Fibroblast of skin of abdomen (primary cell): ENCODE measurements at regions not wholly inside any gene's neighbourhood (a gene's known extent, or its start where the extent isn't known, plus 50 kb on each side); places are given as distances from the start of the nearest gene placed in this dataset.

ENCODE experiments used
- DNase-seq: peaks from one replicate; pipeline ENCODE4 v3.0.0-alpha.2; 2013

- no peak for DNase-seq
Observed at GRCh38 chr2:41413813-41414485, 633.9 kb upstream of the PKDCC start.

DNA sequence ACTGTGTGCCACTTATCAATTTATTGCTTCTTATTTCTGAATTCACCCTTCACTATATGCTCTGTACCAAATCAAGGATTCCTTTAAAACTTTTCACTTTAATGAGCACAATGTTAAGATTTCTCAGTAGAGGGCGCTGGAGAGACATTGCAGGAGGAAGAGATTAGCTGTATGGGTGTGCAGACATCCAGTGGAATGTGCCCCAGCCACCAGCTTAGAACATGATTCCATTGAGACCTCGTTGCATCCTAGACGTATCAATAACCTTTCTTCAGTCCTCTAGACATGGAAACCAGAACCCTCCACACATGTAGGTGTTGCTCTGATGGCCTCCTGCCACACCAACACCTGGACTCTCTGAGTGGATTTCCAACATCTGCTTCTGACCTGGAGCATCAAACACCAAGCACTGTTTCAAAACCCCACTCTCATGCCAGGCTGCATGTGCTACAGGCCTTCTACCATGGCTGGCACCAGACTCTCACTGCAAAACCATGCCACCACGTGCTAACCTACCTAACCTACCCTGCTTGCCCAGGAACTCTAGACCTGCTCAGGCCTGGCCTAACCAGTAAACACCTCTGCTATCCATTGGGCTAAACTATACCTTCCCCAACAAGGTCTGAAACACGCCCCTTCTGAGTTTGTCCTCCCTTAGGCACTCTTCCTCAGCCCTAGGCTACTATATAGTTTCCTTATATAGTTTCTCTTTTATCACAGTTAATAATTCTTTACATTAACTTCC, 633.2 kb upstream of the PKDCC start:
- peak; percentile 16 for DNase-seq

GRCh38 chr2:41417511-41417910, 630.3 kb upstream of the PKDCC start:
- no peak for DNase-seq

DNA sequence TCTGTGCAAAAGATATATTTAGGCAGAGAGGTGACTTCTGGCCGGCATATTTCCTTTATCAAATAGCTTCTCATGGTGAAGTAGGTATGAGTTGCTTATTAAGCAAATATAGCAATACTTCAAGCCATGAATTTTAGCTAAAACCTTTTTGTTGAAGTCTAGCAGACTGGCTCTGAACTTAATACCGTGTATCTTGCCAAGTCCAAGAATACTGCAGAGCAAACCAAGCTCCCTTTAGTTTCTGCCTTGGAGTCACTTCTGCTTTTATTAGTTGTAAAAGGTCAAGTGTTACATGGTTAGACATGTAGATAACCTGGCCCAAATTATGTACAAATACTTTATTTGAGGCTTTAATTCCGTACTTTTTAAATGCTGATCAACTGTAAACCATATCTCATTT, 627.6 kb upstream of the PKDCC start:
- DNase-seq: no peak

- DNase-seq: no peak
Observed at GRCh38 chr2:41420872-41421271, 626.9 kb upstream of the PKDCC start.

DNA sequence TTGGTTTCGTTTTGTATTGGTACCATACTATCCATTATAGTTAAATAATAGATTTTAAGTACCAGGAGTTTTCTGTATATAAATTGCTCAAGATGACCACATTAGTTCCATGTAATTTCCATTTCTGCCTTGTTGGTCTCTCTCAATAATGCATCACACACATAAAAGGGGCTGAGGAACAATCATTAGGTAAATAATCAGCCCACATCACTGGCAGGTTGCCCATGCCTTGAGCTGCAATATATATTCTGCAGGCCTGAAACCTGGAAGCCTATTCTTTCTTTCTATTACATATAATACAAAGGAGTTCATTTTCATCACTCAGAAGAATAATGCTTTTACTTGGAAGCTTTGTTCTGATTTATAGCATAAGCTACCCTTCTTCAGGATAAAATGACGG, 616.1 kb upstream of the PKDCC start:
- no peak for DNase-seq

- DNase-seq: no peak
Observed at GRCh38 chr2:41432459-41432858, 615.4 kb upstream of the PKDCC start.

GRCh38 chr2:41434991-41435390, 612.8 kb upstream of the PKDCC start:
- DNase-seq: no peak

- no peak for DNase-seq
Observed at GRCh38 chr2:41441958-41442357, 605.9 kb upstream of the PKDCC start.

DNA sequence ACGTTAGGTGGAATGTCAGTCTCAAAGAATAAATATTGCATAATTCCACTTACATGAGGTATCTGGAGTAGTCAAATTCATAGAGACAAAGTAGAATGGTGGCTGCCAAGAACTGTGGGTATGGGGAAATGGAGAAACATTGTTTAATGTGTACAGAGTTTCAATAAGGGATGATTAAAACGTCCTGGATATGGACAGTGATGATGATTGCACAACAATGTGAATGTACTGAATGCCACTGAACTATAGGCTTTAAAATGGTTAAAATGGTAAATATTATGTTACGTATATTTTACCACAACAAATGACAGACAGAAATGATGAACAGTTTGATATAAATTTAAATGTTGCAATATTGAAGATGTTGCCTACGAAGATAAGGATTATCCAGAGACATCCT, 602.0 kb upstream of the PKDCC start:
- DNase-seq: no peak

- no peak for DNase-seq
Observed at GRCh38 chr2:41446266-41446665, 601.6 kb upstream of the PKDCC start.

- DNase-seq: no peak
Observed at GRCh38 chr2:41448221-41448620, 599.6 kb upstream of the PKDCC start.

DNA sequence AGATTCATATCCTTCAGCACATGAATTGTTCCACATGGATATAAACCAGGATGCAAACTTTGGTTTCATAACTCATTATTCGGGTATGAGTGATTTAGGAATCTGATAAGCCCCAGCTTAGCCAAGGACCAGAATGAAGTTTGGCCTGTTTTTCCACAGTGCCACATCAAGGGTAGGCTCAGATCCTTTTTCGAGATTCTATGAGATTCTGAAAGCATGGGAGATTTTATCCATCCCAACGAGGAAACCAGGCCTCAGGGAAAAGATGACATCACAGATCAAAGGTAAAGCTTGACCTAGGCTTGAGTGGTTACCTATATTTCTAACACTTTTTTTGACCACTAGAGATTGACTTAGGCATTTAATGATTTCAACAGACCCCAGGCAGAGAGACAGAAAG, 590.8 kb upstream of the PKDCC start:
- no peak for DNase-seq

DNA sequence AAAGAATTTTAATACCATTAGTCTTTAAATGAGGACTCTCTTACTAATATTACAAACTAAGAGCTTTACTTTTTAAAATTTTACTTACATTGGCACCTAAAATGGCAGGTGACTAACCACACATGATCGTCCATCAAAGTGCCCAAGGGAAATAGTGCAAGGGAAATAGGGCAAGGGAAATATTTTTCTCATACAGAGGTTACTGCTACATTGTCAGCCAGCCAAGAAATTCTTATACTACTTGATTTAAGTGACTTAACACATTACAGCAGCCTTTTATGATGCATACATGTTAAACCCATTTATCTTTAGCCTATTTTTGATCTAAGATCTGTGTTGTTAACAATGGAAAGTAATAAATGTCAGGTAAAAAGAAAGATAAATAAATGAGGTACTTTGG, 587.2 kb upstream of the PKDCC start:
- no peak for DNase-seq

GRCh38 chr2:41464395-41464794, 583.4 kb upstream of the PKDCC start:
- no peak for DNase-seq

DNA sequence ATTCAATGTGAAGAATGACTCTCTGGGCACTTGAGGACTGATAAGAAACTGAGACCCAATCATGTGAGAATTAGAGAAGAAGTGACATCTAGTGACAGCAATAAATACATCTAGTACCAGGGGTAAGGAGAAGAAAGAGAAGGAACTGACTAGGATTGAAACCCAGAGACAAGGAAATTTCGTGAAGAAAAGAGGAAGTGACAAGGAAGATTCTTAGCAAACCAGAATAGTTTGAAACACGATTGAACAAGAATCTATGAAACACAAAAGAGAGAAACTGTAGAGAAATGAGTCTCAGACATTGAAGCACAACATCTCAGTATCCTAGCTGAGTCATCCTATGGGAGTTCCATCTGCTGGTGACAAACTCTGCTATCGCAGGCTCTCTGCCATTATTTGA, 571.9 kb upstream of the PKDCC start:
- DNase-seq: no peak

DNA sequence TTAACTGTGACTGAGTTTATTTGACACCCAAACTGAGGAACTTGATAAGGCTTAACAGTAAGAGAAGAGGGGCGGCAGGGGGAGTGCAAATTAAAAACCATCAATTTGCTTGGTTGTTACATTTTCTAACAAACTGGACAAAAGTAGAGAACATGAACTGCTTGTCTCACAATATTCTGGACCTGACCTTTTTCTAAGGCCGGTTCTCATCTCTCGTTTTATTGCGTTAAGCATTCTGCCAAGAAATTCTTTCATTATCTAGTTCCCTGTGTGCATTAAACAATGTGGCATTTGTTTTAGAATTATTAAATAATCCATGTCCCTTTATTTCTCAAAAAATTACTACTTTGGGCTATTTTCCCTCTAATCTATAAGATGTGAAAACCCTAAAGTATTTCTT, 565.2 kb upstream of the PKDCC start:
- no peak for DNase-seq

- no peak for DNase-seq
Observed at GRCh38 chr2:41483226-41483625, 564.6 kb upstream of the PKDCC start.

DNA sequence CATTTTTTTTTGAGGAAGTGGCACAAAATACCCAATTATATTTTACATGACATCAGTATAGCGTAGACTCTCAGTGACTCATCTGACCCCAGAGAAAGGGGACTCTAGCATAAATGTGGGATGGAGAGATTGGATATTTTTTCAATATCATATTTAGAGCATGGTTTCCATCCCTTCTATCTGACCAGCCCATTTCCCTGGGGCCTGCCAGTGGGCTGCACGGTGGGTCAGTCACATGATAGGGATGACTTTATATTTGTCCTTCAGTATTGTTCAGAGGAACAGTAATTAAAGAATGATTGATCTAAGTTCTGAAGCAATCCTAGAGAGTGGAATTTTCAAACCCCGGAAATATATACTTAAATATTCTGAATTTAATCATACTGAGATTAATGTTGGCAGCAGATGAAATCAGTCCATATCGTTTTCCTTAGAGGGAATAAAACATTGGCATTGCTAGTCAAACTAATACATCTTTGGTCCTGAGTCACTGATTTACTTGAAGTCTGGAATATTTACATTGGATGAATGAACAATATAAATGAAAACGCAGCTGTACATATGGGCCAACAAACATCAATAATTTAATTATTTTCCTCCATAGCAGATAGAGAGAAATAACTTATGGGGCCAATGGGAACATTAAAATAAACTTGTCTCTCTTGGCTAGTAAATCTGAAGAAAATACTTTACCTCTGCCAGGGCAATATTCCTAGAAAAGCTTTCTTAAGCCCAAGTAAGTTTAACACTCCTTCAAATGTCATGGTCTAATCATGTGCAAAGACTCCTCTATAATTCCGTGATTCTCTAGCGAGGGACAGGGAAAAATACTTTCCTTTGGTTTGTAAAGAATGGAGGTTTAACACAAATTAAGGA, 563.6 kb upstream of the PKDCC start:
- DNase-seq: no peak

- DNase-seq: no peak
Observed at GRCh38 chr2:41484858-41485234, 563.0 kb upstream of the PKDCC start.

GRCh38 chr2:41486948-41487347, 560.9 kb upstream of the PKDCC start:
- no peak for DNase-seq

- DNase-seq: no peak
Observed at GRCh38 chr2:41488888-41489287, 558.9 kb upstream of the PKDCC start.

- no peak for DNase-seq
Observed at GRCh38 chr2:41489638-41490037, 558.2 kb upstream of the PKDCC start.

GRCh38 chr2:41495050-41495449, 552.8 kb upstream of the PKDCC start:
- no peak for DNase-seq
